GM21786 (cell line): ENCODE measurements at regions not wholly inside any gene's neighbourhood (a gene's known extent, or its start where the extent isn't known, plus 50 kb on each side); places are given as distances from the start of the nearest gene placed in this dataset.
A peak's percentile ranks its signal among the peaks of the same experiment; 100 is the strongest.

ENCODE experiments used
- ATAC-seq: cut with Tn5 transposase; IDR thresholded peaks from one replicate; pipeline ENCODE4 v1.9.1; 2021; ENCODE audit not compliant: unreplicated experiment

DNA sequence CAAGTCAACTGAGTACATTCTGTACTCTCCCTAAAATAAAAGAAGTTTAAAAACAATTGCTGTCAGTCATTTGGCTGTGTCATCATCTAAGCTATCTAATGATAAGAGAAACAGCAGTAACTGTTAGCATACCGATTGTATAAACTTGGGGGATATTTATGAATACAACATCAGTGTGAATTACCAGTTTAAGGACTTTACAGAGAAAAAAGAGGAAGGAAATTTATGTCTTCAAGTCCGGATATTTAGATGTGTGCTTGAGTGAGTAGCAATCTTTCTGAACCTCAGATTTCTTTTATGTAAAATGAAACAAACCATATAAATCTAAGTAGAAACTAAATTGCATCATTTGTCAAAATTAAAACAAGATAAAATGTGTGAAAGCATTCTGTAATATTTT, 1557.0 kb downstream of the MRPL39 start:
- ATAC-seq, result no peak

DNA sequence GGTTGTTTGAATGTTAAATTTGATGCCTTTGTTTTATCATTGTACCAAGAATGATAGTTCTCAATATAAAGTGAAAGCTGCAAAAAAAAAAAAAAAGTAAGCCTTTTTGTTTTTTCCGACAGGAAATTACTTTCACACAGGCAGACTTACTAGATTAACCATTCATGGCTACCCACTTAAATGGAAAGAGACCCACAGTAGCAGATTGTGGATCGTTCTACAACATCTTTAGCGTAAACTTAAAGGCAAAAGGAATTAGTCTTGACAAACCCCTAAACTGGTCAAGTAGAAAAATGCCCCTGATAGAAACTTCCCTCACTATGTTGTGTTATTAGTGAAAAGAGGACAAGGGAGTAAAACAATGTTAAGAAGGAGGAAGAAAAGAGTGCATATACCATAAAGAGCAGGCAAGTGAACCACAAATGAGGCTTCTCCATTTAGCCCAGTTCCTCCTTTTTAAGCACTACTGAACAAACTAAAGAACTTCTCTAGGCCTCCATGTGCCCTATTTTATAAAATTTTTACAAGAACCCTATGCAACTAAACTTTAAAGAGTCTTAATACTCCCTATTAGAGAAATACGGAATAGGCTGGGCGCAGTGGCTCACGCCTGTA, 1560.3 kb downstream of the MRPL39 start:
- ATAC-seq, result no peak

DNA sequence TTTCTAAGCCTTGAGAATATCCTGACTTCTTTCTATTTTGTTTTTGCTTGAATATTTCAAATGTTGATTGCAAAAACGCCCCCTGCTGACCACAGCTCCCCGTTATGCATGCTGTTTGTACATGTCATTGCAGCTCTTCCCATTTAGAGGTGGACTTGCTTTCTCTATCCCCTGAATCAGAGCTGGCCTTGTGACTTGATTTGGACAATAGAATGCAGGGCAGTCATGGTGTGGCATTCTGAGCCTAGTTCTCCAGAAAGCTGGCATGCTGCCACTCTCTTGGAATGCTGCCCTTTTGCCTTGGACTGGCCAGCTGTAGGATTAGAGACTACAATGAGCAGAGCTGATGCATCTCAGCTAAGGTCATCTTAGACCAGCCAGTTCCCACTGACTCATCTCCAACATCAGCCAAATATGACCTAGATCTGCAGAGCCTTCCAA, 1561.5 kb downstream of the MRPL39 start:
- no peak for ATAC-seq

DNA sequence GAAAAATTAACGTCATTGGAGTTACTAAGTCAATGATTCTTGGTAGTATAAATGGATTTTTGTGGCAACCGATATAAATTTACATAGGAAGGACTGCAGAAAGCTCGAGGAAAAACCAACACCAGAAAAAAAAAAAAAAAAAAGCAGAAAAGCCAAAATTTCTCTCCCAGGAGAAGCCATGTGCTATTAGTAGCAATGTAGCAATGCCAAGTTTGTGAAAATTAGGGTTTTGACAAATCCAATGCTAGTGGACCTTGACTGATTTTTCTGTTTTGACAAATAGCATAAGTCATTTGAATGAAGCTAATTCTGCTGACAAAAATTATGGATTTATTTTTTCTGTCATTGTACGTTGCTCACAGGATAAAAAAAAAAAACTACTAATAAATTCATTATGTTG, 1561.9 kb downstream of the MRPL39 start:
- no peak for ATAC-seq

DNA sequence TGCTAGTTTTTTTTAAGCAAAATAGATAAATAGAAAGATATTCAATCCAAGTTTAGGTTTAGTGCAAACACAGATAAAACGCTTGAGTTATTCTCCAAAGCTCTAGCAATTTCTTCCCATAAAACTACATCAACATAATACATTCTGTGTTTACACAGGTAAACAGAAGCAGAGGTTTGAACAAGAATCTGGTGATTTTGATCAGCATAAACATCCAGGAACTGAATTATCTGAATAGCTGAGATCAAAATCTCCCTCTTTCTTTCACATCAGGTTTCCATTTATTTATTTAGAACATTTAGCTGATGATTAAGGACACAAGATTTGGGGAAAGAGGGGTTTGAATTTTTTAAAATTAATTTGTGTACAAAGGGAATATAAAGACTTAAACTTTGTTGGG, 1564.6 kb downstream of the MRPL39 start:
- no peak for ATAC-seq

DNA sequence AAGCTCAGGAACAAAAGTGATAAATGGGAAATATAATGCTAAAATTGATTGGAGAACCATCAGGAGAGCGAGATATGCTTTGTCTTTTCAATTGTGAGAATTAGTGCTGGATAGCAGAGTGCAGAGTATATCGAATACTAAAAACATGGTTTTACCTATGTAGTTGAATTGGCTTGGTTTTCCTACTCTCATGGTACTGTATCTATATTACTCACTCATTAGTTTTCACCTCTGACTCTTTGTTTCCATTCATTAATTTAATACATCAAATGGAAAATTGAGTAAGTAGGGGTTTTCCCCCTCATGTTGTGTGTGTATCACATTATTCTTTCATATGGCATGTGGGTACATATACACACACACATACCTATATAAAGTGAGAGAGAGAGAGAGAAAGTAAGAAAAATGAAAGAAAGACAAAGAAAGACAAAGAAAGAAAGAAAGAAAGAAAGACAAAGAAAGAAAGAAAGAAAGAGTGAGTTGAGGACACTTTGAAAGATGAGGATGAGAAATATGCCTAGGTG, 1574.5 kb downstream of the MRPL39 start:
- ATAC-seq, result no peak

DNA sequence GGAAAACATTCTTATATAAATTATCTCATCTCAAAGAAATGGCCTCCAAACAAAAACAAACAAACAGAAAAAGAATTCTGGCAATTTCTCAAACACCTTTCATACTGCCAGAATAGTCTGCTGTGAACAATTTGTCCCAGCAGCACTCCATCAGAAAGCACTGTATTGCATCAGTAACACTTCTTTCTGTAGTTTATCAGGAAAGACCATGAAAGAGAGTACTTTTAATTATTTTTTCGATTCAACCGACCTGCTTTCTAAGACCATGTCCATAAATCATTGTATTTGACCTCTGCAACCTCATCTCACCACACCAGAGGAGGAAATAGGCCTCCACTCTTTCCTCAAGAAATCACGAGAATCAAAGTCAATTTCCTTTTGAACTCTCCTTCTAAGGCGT, 1579.9 kb downstream of the MRPL39 start:
- no peak for ATAC-seq

DNA sequence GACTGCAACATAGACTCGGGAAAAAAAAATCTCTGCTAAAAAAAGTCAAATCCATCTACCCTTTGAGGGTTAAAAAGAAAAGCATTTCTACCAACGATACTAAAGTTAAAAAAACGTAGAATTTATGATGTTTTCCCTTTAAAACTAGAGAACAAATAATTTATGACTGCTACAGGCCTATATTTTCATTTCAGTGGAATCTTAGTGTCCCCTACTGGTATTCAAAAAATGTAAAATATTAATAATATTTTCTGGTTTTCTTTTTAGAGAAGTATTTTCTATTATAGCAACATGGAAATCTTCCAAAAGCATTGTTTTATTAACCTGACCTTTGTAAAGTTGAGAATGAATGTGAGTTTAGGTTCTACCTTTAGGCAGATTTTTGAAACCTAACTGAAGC, 1582.2 kb downstream of the MRPL39 start:
- ATAC-seq, result no peak

DNA sequence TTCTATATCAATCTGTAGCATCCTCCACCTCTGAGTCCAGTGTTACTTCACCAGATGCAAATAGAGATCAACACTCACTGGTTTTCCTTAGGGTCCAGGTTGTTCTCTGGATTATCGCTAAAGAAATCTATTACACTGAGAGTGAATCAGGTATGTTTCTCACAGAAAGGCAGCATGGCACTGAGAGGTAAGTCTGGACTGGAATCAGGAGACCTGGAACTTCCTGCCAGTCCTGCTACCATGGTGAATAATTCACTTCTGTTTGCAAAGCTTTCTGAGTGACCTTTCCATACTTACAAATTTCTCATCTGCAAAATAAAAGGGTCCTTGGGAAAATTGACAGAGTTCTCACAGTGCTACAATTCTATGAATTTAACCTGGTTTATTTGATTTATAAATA, 1583.3 kb downstream of the MRPL39 start:
- no peak for ATAC-seq

DNA sequence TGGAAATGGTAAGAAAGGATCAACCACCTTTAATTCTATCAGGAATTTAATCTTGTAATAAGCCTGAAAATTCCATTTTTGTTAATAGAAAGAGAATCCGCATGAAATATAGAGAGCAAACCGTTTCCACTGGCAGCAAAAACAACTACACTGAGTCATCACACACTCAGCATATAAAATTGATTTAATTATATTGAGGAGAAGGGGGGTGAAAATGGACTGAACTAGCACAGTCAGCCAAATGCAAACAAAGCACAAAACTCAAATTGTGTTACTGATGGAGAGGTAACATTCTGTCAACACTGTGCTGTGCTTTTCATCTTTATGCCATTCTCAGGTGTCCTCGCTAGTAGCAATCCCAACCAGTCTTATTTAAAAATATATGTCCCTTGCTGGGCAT, 1583.9 kb downstream of the MRPL39 start:
- ATAC-seq, result no peak

DNA sequence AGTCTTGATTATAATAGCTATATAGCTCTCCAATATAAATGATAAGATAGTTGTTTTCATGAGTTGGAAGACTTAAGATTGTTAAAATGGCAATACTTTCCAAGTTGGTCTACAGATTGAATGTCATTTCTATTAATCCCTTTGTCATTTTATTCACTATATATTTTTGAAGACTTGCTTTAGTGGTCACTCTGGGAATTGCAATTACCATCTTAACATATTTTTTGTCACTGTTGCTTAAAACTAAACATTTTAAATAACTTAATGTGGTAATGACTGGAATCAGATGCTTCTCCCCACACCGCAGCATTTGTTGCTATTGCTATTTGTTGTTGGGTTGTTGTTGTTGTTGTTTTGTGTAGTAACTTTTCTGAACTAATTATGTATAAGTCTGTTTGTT, 1592.9 kb downstream of the MRPL39 start:
- no peak for ATAC-seq

DNA sequence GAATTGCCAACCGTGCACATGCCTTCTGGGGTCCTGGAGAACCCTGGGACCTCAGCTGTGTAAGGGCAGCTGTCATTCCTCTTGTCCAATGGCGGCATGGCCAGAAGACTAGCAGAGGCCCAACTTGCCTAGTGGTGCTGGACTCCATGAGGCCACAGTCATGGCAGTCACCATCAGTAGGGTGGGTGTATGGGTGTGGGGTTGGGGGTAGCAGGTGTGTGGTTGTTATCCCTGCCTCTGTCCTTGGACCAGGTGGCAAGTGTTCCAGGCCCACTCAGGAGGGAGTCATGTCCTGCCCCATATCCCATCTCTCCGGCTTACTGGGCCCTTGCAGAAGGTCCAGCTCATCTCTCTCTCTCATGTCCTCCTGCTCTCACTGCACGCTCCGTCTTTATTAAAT, 1596.2 kb downstream of the MRPL39 start:
- no peak for ATAC-seq

DNA sequence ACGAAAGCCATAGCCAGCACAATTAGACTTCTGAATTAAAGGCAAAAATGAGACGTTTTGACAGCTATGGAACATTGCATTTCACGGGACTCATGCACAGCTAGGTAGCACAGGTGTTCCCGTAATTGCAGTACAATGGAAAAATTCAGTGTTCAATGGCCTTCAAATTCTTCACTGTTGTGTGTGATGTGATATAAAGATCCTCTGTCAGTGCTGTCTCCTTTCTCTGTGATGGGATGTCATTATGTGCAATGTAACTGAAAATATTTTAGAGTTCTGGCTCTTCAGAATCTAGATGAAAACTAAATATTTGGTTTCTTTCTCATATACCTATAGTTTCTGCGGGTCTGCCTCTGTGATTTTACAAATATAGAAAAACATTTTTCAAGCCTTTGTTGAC, 1599.7 kb downstream of the MRPL39 start:
- ATAC-seq, result no peak

DNA sequence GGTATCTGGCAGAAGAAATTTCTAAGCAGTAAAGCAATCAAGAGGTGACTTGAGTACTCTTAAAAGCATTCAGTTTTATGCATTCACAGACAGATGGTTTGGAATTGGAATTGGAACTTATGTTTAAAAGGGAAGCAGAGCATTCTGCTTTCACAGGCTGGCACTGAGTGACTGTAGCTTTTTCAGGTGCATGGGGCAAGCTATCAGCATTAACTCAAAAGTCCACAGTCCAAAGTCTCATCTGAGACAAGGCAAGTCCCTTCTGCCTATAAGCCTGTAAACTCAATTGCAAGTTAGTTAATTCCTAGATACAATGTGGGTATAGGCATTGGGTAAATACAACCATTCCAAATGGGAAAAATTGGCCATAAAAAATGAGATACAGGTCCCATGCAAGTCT, 1620.3 kb downstream of the MRPL39 start:
- ATAC-seq, result no peak

DNA sequence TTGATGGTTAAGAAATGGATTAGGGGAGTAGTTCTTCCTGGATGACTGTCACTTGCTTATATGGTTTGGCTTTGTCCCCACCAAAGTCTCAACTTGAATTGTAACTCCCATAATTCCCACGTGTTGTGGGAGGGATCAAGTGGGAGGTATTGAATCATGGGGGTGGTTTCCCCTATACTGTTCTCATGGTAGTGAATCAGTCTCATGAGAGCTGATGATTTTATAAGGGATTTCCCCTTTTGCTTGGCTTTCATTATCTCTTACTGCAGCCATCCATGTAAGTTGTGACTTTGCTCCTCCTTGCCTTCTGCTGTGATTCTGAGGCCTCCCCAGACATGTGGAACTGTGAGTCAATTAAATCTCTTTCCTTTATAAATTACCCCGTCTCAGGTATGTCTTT, 1621.1 kb downstream of the MRPL39 start:
- no peak for ATAC-seq

DNA sequence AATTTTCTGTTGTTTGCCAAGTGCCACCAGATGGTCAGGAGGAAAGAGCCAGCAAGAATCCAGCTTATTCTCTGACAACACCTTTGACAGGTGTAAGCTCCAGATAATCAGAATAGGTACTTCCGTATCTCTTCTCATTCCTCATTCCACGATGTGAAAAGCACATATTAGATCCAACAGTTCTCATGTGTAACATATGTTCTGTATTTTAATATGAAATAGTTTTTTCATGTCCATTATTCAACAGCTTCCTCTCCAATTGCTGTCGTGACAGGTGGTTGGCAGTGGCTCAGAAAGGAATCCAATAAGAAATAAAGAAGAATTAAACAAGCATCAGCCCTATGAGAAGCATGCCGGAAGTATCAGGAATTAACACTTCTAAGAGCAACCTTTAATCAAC, 1624.7 kb downstream of the MRPL39 start:
- ATAC-seq, result no peak

DNA sequence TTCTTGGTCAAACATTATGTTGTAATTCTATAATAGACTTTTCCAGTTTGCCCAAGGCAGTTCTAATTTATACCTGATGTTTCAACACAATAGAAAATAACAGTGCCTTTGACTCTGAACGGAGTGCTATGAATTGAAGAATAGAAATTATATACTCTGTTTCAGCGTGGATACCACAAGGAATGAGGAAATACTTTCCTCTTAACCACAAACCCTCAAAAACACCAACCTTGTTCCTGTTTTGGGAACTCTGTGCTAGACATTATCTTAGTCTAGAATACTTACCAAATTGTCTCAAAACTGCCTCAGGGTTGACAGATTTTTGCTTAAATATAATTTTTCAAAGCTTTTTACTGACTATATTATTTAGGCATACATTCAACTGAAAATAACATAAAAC, 1629.3 kb downstream of the MRPL39 start:
- no peak for ATAC-seq

DNA sequence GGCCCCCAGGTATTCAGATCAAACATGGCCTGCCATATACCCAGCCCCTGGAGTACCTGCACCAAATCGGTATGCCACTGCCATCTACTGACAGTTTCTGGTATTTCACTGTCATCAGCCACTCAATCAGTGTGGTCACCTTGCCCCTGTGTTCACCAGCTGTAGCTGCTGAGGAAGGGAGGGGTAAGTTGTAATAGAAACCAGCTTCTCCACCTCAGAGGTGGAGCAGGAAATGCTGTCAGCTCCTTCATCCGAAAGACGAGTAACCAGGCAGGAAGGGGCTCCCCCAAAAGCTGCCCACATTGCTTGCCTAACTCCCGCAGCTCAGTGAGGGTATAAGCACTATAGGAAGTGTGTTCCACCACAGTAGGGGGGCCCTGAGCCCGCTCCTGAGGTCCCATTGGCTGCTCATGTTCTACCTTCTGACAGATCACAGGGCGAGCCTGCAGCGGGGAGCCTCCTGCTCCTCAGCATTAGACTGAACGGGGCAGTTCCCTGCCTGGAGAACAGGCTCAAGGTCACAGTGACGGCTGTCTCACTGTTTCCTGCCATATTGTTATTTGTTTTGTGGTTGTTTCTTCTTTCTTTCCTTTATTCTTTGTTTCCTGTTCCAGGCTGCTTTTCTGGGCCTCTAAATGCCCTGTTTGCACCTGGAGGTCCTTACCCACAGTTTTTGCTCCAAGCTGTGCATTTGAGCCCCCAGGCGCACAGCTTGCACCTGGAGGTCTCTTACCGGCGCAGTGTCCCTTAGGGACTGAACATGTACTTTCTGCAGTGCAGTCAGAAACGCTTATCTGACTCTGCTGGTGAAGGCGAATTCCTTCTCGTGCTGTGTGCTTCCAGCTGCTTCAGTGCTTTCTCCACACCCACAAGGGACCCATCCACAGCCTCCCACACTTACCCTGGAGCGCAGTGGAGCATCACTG, 1638.3 kb downstream of the MRPL39 start:
- peak; percentile 90 for ATAC-seq

DNA sequence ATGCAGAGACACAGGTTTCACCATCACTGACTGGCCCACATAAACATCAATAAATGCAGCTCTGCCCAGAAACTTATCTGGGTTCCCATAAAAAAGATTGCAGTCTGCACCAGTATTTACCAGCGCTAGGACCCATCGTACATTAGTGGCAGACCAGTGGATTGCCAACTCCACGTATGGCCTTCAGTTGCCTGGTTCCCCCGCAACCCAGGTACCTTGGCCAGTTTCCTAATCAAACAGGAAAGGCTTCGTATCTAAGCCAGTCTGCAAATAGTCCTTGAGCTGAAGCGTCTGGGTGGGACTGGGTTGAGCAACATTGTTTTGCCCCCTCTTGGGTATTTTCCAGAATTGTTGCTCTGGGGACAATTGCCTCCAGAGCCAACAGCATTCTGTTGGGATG, 1639.3 kb downstream of the MRPL39 start:
- no peak for ATAC-seq

DNA sequence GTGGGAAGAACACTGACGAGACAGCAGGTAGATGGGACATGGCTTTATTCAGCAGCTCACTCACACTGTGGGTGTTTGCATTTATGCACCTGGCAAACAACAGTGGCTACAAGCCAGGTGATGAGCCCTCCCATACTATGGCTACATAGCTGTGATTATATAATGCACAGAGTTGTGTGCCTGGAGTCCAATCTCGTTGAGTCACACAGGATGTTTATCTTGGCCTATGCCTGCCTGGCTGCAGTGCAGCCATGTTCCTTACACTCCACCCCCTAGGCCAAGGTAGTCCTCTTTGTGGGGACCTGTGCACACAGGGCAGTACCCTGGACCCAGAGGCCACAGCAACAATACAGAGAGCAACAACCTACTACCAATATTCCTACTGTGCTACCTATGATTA, 1643.8 kb downstream of the MRPL39 start:
- no peak for ATAC-seq

DNA sequence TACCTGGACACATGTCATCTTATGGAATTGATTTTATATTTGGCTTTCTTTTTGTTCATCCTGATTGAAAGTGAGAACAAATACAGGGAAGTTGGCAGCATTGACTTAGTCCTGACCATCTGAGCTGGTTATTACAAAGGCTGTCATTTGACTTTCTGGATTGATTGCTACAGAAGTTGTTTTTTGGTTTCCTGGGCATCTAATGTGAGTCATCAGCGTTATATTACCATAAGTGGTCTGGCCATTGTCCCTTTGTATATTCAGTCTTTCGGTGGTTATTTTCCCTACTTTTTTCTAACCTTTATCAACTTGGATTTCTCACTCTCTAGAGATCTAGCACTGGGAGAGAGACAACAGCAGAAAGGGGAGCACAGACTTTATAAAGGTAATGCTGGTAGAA, 1646.5 kb downstream of the MRPL39 start:
- ATAC-seq, result no peak

DNA sequence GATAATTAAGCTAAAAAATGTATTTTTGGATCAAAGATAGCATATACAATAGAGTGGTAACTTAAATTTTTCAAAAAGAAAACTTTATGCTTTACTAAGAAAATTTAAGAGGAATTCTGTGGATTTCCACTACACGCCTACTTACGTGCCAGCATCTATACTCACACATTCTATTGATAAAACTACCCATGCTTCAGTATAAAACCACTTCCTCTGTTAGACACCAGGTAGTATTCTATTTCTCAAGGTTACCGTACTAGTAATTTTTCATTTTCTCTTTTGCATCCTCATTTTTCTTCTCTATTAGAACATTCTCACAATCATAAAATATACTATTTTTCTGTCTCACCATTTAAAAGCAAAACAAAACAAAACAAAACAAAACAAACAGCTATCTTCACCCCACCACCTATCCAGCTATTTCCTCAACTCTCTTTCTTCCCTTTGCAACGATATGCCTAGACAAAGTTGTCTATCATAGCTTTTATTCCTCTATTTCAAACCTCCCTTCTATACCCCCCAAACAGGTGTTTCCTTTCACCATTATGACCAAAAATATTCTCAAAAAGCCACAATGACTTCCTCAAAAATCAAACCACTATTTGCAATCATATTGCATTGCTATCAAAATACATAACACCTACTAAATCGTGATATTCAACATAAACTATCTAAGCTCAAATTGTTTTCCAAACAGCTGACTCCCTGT, 1652.0 kb downstream of the MRPL39 start:
- ATAC-seq, result no peak
